ENCODE measurements at regions not wholly inside any gene's neighbourhood (a gene's known extent, or its start where the extent isn't known, plus 50 kb on each side); places are given as distances from the start of the nearest gene placed in this dataset.

GRCh38 chr1:198809247-198809646 lies 170.4 kb downstream of the PTPRC start:
- no peaks in the 10 kb centered on the region for H3K36me3 ChIP-seq
- in situ Hi-C loops (cut with MboI; ENCODE audit: low sequenced_read_pairs in 4 of 4) (no loop called here), intact Hi-C loops (cut with DNase I; ENCODE audit: low total_unique reads) (no loop called here)
- no peaks in the 10 kb centered on the region for H3K9me3 ChIP-seq
- no peaks in the 10 kb centered on the region for H3K4me1 ChIP-seq
- H3K27me3 ChIP-seq, result no peaks in the 10 kb centered on the region
- H3K4me3 ChIP-seq, result no peak overlapping the region
- DNase-seq, result no peak
- ATAC-seq, result no peak
- no peak overlapping the region for H3K27ac ChIP-seq
- no peak for TF ChIP-seq POLR2A (IDR thresholded peaks at IDR 0.05)
- no peak for TF ChIP-seq CTCF (IDR thresholded peaks at IDR 0.05 in 4 of 5, conservative IDR thresholded peaks at IDR 0.05 in 1 of 5)

GRCh38 chr1:198811449-198811848 lies 172.6 kb downstream of the PTPRC start:
- TF ChIP-seq POLR2A (IDR thresholded peaks at IDR 0.05) (no peak), CTCF (IDR thresholded peaks at IDR 0.05 in 4 of 5, conservative IDR thresholded peaks at IDR 0.05 in 1 of 5) (no peak)
- Histone ChIP-seq H3K36me3 (no peaks in the 10 kb centered on the region), H3K27me3 (no peaks in the 10 kb centered on the region), H3K4me1 (no peaks in the 10 kb centered on the region), H3K27ac (no peak overlapping the region), H3K9me3 (no peaks in the 10 kb centered on the region), H3K4me3 (no peak overlapping the region)
- in situ Hi-C loops (cut with MboI; ENCODE audit: low sequenced_read_pairs in 4 of 4) (no loop called here), intact Hi-C loops (cut with DNase I; ENCODE audit: low total_unique reads) (no loop called here)
- DNase-seq (no peak), ATAC-seq (no peak)

DNA sequence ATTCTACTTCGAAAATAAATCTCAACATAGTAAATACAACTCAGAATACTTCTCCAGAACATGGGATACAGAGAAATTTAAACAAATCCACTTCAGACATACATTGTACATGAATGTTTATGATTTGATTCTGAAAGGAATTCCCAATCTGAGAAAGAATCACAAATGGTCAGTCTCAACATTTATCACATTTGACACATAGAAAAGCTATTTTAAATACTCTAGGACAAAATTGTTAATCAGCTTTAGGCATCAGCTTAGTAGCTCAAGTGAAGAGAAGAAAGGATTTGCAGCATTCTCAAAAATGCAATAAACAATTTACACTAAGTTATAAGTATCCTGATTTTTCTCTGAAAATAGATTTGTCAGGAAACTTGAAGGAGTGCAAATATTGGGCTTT lies 184.8 kb downstream of the PTPRC start:
- DNase-seq (no peak), ATAC-seq (no peak)
- intact Hi-C loops (cut with DNase I; ENCODE audit: low total_unique reads), result no loop called here
- Histone ChIP-seq H3K4me3 (no peak overlapping the region), H3K27me3 (no peaks in the 10 kb centered on the region), H3K9me3 (no peaks in the 10 kb centered on the region), H3K36me3 (no peaks in the 10 kb centered on the region), H3K27ac (no peak overlapping the region), H3K4me1 (no peaks in the 10 kb centered on the region)
- no peak for TF ChIP-seq POLR2A (IDR thresholded peaks at IDR 0.05)
- TF ChIP-seq CTCF (IDR thresholded peaks at IDR 0.05 in 4 of 5, conservative IDR thresholded peaks at IDR 0.05 in 1 of 5), result no peak
- in situ Hi-C loops (cut with MboI; ENCODE audit: low sequenced_read_pairs in 4 of 4), result no loop called here

DNA sequence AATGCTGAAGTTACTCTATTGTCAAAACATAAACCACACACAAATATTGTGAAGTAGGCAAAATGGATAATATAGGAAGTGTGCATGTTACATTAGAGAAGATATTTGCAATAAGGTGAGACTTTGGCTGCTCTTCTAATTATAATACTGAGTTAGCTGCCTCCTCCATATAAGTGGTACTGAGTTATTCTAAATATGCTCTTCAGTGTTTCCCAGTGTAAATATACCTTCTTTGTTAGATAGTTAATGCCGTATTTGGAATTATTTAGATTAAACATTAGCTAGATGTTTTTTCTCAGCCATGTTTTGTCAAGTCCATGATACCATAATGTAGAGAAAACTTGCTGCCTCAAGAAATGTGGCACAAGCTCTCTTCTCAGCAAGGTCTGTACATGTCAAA lies 186.4 kb downstream of the PTPRC start:
- in situ Hi-C loops (cut with MboI; ENCODE audit: low sequenced_read_pairs in 4 of 4), result no loop called here
- intact Hi-C loops (cut with DNase I; ENCODE audit: low total_unique reads), result no loop called here
- ATAC-seq (no peak), DNase-seq (no peak)
- H3K4me3 ChIP-seq, result no peak overlapping the region
- no peaks in the 10 kb centered on the region for H3K4me1 ChIP-seq
- H3K36me3 ChIP-seq, result no peaks in the 10 kb centered on the region
- TF ChIP-seq POLR2A (IDR thresholded peaks at IDR 0.05) (no peak), CTCF (IDR thresholded peaks at IDR 0.05 in 4 of 5, conservative IDR thresholded peaks at IDR 0.05 in 1 of 5) (no peak)
- H3K27me3 ChIP-seq, result no peaks in the 10 kb centered on the region
- H3K9me3 ChIP-seq, result no peaks in the 10 kb centered on the region
- no peak overlapping the region for H3K27ac ChIP-seq

DNA sequence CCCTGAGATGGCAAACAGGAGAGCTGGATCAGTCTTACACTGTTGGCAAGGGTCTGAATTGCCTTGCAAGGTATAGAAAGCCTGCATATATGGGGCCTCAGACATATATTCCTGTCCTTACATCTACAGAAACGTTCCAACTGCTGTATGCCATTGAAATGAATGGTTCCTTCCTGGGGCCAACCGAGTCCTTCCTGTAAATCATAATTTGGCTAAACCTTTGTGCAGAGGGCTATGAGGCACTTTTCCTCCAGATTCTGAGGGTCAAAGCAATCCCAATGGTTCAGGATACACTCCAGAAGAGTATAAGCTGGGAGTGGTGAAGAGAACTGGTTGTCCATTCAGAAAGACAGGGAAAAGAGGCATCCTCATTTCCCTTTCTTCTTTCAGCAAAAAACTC lies 190.5 kb downstream of the PTPRC start:
- TF ChIP-seq POLR2A (IDR thresholded peaks at IDR 0.05) (no peak), CTCF (IDR thresholded peaks at IDR 0.05 in 4 of 5, conservative IDR thresholded peaks at IDR 0.05 in 1 of 5) (no peak)

More for the DNA sequence above, 190.5 kb downstream of the PTPRC start:
- no peak overlapping the region for H3K27ac ChIP-seq
- no peak overlapping the region for H3K4me3 ChIP-seq
- DNase-seq (no peak), ATAC-seq (no peak)
- no peaks in the 10 kb centered on the region for H3K27me3 ChIP-seq
- in situ Hi-C loops (cut with MboI; ENCODE audit: low sequenced_read_pairs in 4 of 4) (no loop called here), intact Hi-C loops (cut with DNase I; ENCODE audit: low total_unique reads) (no loop called here)
- no peaks in the 10 kb centered on the region for H3K36me3 ChIP-seq
- H3K9me3 ChIP-seq, result no peaks in the 10 kb centered on the region
- no peaks in the 10 kb centered on the region for H3K4me1 ChIP-seq

Data from gastrocnemius medialis (tissue), 4 donors.